DOHH2 (cell line): ENCODE measurements at regions not wholly inside any gene's neighbourhood (a gene's known extent, or its start where the extent isn't known, plus 50 kb on each side); places are given as distances from the start of the nearest gene placed in this dataset.
"Not testable (repeated sequence)": the region's sequence is repeated elsewhere in the genome, so short reads cannot be mapped to it uniquely, and the experiment has no call there.

Source experiments
- EZH2phosphoT487 ChIP-seq: fragments of 200-600 bp; sonication (generic); IDR thresholded peaks from 2 replicates; pipeline ENCODE4 v1.6.1; 2017; ENCODE audit warnings: borderline replicate concordance, mild to moderate bottlenecking, antibody characterized with exemption, low read length, moderate library complexity, mixed read lengths
- TF ChIP-seq, protein P1 (sequence below): fragments of 200-600 bp; sonication (generic); IDR thresholded peaks from one replicate; pipeline ENCODE4 v1.5.1; 2014; ENCODE audit warnings: antibody characterized with exemption, mild to moderate bottlenecking, low read depth, low read length; ENCODE audit not compliant: poor library complexity, severe bottlenecking

DNA sequence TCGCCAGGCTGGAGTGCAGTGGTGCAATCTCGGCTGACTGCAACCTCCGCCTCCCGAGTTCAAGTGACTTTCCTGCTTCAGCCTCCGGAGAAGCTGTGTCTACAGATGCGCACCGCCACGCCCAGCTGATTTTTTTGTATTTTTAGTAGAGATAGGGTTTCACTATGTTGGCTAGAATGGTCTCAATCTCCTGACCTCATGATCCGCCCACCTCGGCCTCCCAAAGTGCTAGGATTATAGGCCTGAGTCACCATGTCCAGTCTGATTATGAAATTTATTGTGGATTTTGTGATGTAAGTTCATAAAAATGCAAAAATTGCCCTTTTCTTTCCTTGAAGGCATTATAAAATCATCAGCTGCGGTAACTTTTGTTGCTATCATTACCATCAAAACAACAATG is 1688.3 kb upstream of the ADGRL3 start:
- TF ChIP-seq, protein P1, sequence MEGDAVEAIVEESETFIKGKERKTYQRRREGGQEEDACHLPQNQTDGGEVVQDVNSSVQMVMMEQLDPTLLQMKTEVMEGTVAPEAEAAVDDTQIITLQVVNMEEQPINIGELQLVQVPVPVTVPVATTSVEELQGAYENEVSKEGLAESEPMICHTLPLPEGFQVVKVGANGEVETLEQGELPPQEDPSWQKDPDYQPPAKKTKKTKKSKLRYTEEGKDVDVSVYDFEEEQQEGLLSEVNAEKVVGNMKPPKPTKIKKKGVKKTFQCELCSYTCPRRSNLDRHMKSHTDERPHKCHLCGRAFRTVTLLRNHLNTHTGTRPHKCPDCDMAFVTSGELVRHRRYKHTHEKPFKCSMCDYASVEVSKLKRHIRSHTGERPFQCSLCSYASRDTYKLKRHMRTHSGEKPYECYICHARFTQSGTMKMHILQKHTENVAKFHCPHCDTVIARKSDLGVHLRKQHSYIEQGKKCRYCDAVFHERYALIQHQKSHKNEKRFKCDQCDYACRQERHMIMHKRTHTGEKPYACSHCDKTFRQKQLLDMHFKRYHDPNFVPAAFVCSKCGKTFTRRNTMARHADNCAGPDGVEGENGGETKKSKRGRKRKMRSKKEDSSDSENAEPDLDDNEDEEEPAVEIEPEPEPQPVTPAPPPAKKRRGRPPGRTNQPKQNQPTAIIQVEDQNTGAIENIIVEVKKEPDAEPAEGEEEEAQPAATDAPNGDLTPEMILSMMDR = not testable (repeated sequence)
- TF ChIP-seq EZH2phosphoT487 = not testable (repeated sequence)
